ENCODE measurements at regions not wholly inside any gene's neighbourhood (a gene's known extent, or its start where the extent isn't known, plus 50 kb on each side); places are given as distances from the start of the nearest gene placed in this dataset.

DNA sequence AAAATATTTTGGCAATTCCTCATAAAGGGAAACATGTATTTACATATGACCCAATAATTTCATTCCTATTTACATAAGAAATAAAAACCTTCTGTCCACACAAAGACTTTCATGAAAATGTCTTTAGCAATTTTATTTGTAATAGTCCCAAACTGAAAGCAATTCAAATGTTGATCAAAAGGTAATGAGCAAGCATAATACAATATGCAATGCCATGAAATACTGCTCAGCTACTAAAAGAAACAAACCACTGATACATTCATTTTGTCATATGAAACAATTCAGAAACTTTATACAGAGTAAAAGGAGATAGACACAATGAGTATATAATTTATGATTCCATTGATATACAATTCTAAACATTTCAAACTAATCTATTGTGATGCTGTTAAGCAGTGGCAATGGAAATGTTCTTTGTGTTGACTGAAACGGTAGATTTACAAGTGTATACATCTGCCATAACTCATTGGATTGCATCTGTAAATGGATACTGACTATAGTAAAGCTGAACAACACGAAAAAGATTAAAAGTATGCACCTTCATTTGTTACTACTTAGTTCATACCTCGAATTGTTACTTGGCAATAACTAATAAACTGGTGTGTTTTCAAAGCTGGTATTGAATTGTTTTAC is 335.6 kb downstream of the GASK1B start:
- Histone ChIP-seq H3K4me3 (no peak overlapping the region), H3K4me1 (peaks cover 0 to 17% (median 3%) of the 10 kb centered on the region in 4 donors), H3K27ac (no peak overlapping the region), H3K27me3 (no peaks in the 10 kb centered on the region), H3K36me3 (no peaks in the 10 kb centered on the region), H3K9me3 (no peaks in the 10 kb centered on the region)
- DNase-seq (ENCODE audit: low spot score in 2 of 2) = no peak
- TF ChIP-seq POLR2A (IDR thresholded peaks at IDR 0.05) (no peak), EP300 (IDR thresholded peaks at IDR 0.05) (no peak)
- TF ChIP-seq, protein P1, sequence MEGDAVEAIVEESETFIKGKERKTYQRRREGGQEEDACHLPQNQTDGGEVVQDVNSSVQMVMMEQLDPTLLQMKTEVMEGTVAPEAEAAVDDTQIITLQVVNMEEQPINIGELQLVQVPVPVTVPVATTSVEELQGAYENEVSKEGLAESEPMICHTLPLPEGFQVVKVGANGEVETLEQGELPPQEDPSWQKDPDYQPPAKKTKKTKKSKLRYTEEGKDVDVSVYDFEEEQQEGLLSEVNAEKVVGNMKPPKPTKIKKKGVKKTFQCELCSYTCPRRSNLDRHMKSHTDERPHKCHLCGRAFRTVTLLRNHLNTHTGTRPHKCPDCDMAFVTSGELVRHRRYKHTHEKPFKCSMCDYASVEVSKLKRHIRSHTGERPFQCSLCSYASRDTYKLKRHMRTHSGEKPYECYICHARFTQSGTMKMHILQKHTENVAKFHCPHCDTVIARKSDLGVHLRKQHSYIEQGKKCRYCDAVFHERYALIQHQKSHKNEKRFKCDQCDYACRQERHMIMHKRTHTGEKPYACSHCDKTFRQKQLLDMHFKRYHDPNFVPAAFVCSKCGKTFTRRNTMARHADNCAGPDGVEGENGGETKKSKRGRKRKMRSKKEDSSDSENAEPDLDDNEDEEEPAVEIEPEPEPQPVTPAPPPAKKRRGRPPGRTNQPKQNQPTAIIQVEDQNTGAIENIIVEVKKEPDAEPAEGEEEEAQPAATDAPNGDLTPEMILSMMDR (IDR thresholded peaks at IDR 0.05) = no peak
- WGBS, 2 donors = 76 to 79% methylated on average over 3 of the region's 3 CpGs

DNA sequence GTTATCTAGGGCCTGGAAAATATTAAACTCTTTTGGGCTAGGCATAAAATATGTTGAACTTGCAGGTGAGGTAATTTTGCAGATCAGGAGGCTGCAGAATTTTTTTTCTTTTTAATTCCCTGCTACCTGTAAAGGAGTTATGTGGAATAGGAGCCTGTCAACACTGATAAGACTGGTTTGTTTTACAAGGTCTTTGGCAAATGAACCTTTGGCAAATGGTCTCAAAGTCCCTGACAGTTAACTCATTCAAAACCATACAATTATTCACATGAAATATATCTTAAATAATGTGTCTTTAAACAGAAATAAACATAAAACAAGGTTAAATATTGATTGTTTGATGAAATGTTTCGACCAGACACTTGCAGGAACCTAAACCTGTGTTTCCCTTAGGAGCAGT is 340.2 kb downstream of the GASK1B start:
- 65 to 78% methylated on average over 1 of the region's 1 CpG for WGBS, 2 donors
- no peak overlapping the region for H3K4me3 ChIP-seq
- TF ChIP-seq POLR2A (IDR thresholded peaks at IDR 0.05) (no peak), EP300 (IDR thresholded peaks at IDR 0.05) (no peak)
- TF ChIP-seq, protein P1 (IDR thresholded peaks at IDR 0.05) = no peak
- H3K36me3 ChIP-seq = no peaks in the 10 kb centered on the region
- no peaks in the 10 kb centered on the region for H3K9me3 ChIP-seq
- no peaks in the 10 kb centered on the region for H3K27me3 ChIP-seq
- no peak for DNase-seq (ENCODE audit: low spot score in 2 of 2)
- no peak overlapping the region for H3K27ac ChIP-seq
- H3K4me1 ChIP-seq = no peaks in the 10 kb centered on the region

DNA sequence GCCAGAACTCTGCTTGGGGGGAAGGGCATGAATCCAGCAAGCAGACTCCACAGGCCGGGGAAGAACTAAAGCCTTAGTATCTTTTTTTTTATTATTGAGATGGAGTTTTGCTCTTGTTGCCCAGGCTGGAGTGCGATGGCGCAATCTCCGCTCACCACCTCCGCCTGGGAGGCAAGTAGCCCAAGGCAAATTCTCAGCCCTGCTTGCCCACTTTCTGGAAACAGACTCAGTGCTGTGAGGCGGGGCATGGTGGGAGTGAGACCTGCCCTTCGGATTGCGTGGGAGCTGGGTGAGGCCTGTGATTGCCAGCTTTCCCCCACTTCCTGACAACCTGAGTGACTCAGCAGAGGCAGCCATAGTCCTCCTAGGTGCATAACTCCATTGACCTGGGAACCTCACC is 348.8 kb downstream of the GASK1B start:
- no peaks in the 10 kb centered on the region for H3K4me1 ChIP-seq
- no peak overlapping the region for H3K27ac ChIP-seq
- H3K4me3 ChIP-seq = no peak overlapping the region
- H3K9me3 ChIP-seq = peaks cover 0 to 5% (median 0%) of the 10 kb centered on the region in 4 donors
- no peak for DNase-seq (ENCODE audit: low spot score in 2 of 2)
- no peaks in the 10 kb centered on the region for H3K27me3 ChIP-seq
- TF ChIP-seq EP300 (IDR thresholded peaks at IDR 0.05) (no peak), POLR2A (IDR thresholded peaks at IDR 0.05) (no peak)
- TF ChIP-seq, protein P1 (IDR thresholded peaks at IDR 0.05) = no peak
- 94 to 98% methylated on average over 8 of the region's 8 CpGs for WGBS, 2 donors
- peaks cover 0 to 6% (median 0%) of the 10 kb centered on the region in 3 donors for H3K36me3 ChIP-seq

DNA sequence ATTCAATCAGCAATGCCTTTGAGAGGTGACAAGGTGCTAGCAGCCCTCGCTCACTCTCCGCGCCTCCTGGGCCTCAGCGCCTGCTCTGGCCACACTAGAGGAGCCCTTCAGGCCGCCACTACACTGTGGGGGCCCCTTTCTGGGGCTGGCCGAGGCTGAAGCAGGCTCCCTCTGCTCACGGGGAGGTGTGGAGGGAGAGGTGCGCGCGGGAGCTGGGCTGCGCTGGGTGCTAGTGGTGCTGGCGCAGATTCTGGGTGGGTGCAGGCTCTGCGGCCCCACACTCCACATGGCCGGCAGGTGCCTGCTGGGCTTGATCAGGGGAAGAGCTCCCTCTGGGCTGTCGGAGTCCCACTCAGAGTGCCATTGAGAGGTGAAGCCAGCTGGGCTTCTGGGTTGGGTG is 351.0 kb downstream of the GASK1B start:
- peaks cover 0 to 5% (median 0%) of the 10 kb centered on the region in 4 donors for H3K9me3 ChIP-seq
- H3K4me3 ChIP-seq = no peak overlapping the region
- H3K4me1 ChIP-seq = no peaks in the 10 kb centered on the region
- no peak overlapping the region for H3K27ac ChIP-seq
- no peaks in the 10 kb centered on the region for H3K27me3 ChIP-seq
- peaks cover 0 to 6% (median 0%) of the 10 kb centered on the region in 3 donors for H3K36me3 ChIP-seq
- TF ChIP-seq POLR2A (IDR thresholded peaks at IDR 0.05) (no peak), EP300 (IDR thresholded peaks at IDR 0.05) (no peak)
- TF ChIP-seq, protein P1 (IDR thresholded peaks at IDR 0.05) = no peak
- DNase-seq (ENCODE audit: low spot score in 2 of 2) = no peak
- 91 to 95% methylated on average over 8 to 15 of the region's 15 CpGs for WGBS, 2 donors

DNA sequence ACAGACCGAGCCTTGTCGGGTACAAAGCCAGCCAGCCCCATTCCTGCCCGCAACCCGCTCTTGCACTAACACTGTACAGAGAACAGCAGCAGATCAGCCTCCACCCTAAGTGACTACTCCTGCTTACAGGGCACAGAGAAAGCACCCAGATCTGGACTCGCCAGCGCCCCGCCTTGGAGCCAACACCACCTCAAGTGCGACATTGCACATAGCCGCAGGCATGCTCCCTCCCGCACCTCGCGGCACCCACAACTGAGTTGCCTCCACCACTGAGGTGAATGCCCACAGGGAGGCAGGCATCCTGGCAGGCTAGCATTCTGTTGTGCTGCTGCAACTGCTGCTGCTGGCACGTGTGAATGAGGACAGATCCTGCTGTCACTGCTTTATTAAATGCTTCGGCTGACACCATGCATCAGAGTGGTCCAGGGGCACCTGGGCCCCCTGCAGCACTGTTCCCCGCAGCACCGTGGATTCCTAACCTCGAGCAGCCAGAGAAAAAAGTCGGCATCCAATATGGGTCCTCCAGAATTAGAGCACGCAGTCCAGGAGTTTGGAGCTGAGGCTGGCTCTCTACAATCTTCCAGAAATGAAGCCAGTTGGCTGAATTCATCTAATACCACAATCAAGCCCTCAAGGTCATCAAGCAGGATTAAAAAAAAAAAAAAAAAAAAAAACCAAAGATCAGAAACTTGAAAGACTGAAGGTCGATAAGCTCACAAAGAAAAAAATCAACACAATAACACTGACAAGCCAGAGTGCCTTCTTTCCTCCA is 352.9 kb downstream of the GASK1B start:
- Histone ChIP-seq H3K27ac (no peak overlapping the region), H3K4me3 (no peak overlapping the region), H3K4me1 (no peaks in the 10 kb centered on the region), H3K27me3 (no peaks in the 10 kb centered on the region), H3K9me3 (peaks cover 0 to 5% (median 0%) of the 10 kb centered on the region in 4 donors), H3K36me3 (peaks cover 0 to 6% (median 0%) of the 10 kb centered on the region in 3 donors)
- 91 to 92% methylated on average over 20 of the region's 20 CpGs for WGBS, 2 donors
- no peak for DNase-seq (ENCODE audit: low spot score in 2 of 2)
- TF ChIP-seq POLR2A (IDR thresholded peaks at IDR 0.05) = no peak
- TF ChIP-seq EP300 (IDR thresholded peaks at IDR 0.05) = no peak

Measured in tibial nerve (tissue), 4 donors.